SK-N-MC (cell line): ENCODE measurements at regions not wholly inside any gene's neighbourhood (a gene's known extent, or its start where the extent isn't known, plus 50 kb on each side); places are given as distances from the start of the nearest gene placed in this dataset.

Experiments used
- EZH2 ChIP-seq: fragments of 200-600 bp; sonication (generic); IDR thresholded peaks from one replicate; pipeline ENCODE4 v1.6.1; 2017; ENCODE audit warnings: antibody characterized with exemption
- FOXP2 ChIP-seq: optimal IDR thresholded peaks from 2 replicates; pipeline ENCODE3; 2011; ENCODE audit warnings: mild to moderate bottlenecking, moderate library complexity; ENCODE audit not compliant: insufficient read depth; ENCODE audit errors: extremely low read length, control extremely low read depth
- POLR2AphosphoS5 ChIP-seq: IDR thresholded peaks from 2 replicates; pipeline ENCODE4 v1.6.1; 2012; ENCODE audit warnings: mild to moderate bottlenecking, low read depth, low read length, borderline replicate concordance

GRCh38 chr15:22735781-22736180 lies 50.7 kb upstream of the NIPA1 start:
- TF ChIP-seq POLR2AphosphoS5, result no peak
- no peak for TF ChIP-seq EZH2
- no peak for TF ChIP-seq FOXP2
